Panc1 (cell line): ENCODE measurements at regions not wholly inside any gene's neighbourhood (a gene's known extent, or its start where the extent isn't known, plus 50 kb on each side); places are given as distances from the start of the nearest gene placed in this dataset.

ENCODE experiments used
- ATAC-seq: fragments of 200-7000 bp; cut with Tn5 transposase; 2 replicates; pipeline ENCODE4 v1.9.1; 2020; ENCODE audit warnings: mild to moderate bottlenecking, moderate library complexity
- BruUV-seq: library from RNA; stranded (reverse); fragments of 400-500 nt; replicated peaks from 2 replicates; lab custom pipeline; 2021; lab: Mats Ljungman, UMichigan
- CTCF ChIA-PET: fragments of 300-600 bp; sonication (Branson Sonifier 250); formaldehyde crosslinking; loops from one replicate; lab custom pipeline; 2022; ENCODE audit warnings: antibody characterized with exemption; lab: Charles Lee
- POLR2A ChIA-PET: fragments of 300-600 bp; sonication (Branson Sonifier 250); formaldehyde crosslinking; loops from one replicate; lab custom pipeline; 2022; ENCODE audit warnings: antibody characterized with exemption; lab: Charles Lee
- DNase-seq: peaks from one replicate; pipeline ENCODE4 v3.0.0-alpha.2; 2010; ENCODE audit warnings: low read depth, low spot score
- H3K27ac ChIP-seq: 2 replicates; pipeline ENCODE4 v1.5.1; 2011; ENCODE audit warnings: mild to moderate bottlenecking, low read length, inconsistent platforms
- H3K27me3 ChIP-seq: fragments of 200-500 bp; sonication (Bioruptor generic); 2 replicates; pipeline ENCODE4 v1.6.0; 2014; ENCODE audit warnings: low read length, inconsistent platforms; ENCODE audit not compliant: control insufficient read depth, insufficient read depth
- H3K36me3 ChIP-seq: fragments of 200-500 bp; sonication (Bioruptor generic); 2 replicates; pipeline ENCODE4 v1.5.1; 2014; ENCODE audit warnings: inconsistent platforms, mild to moderate bottlenecking, low read length, moderate library complexity; ENCODE audit not compliant: control insufficient read depth, insufficient read depth
- H3K4me1 ChIP-seq: 2 replicates; pipeline ENCODE4 v1.5.1; 2011; ENCODE audit warnings: inconsistent platforms, mild to moderate bottlenecking, low read length, moderate library complexity; ENCODE audit not compliant: control insufficient read depth, insufficient read depth
- H3K4me3 ChIP-seq, 2 experiments: 2 replicates each; pipeline ENCODE4 v1.5.1; 2011 to 2012; ENCODE audit warnings: low read depth in 2 of 2, low read length in 2 of 2, mild to moderate bottlenecking in 2 of 2, inconsistent platforms in 1 of 2, moderate library complexity in 1 of 2
- H3K9me3 ChIP-seq: fragments of 200-500 bp; sonication (Bioruptor generic); 2 replicates; pipeline ENCODE4 v1.5.1; 2014; ENCODE audit warnings: low read depth, mild to moderate bottlenecking, inconsistent platforms, low read length, moderate library complexity; ENCODE audit not compliant: control insufficient read depth, insufficient read depth
- POLR2AphosphoS5 ChIP-seq: IDR thresholded peaks from 2 replicates; pipeline ENCODE4 v1.6.1; 2012; ENCODE audit warnings: mild to moderate bottlenecking, low read depth, low read length, moderate library complexity
- SIN3A ChIP-seq: IDR thresholded peaks from 2 replicates; pipeline ENCODE4 v1.6.1; 2012; ENCODE audit warnings: low read depth, mild to moderate bottlenecking, low read length, moderate library complexity, borderline replicate concordance; ENCODE audit not compliant: insufficient read depth
- TCF7L2 ChIP-seq: IDR thresholded peaks from 2 replicates; pipeline ENCODE4 v1.6.1; 2011; ENCODE audit warnings: mild to moderate bottlenecking, low read depth, low read length, inconsistent platforms
- in situ Hi-C: cut with HindIII; loops from 2 replicates; pipeline ENCODE4 v1.10.0; 2016; ENCODE audit warnings: low sequenced_read_pairs, low pct_unique_long_range_greater_than_20kb
- intact Hi-C: fragments of 100-400 bp; cut with micrococcal nuclease; formaldehyde crosslinking; loops from one replicate; pipeline ENCODE4 v1.10.0; 2022; ENCODE audit not compliant: unreplicated experiment
- TF ChIP-seq, protein P1 (sequence below), 2 experiments: IDR thresholded peaks; 2 replicates each; pipeline ENCODE4 v1.6.1; 2011 to 2012; ENCODE audit warnings: low read depth in 2 of 2, control low read depth in 1 of 2, low read length in 1 of 2, mild to moderate bottlenecking in 1 of 2, moderate library complexity in 1 of 2; ENCODE audit not compliant: insufficient read depth in 1 of 2
- TF ChIP-seq, protein P2 (sequence below): fragments of 450-650 bp; IDR thresholded peaks from 2 replicates; pipeline ENCODE4 v1.5.1; 2017; ENCODE audit warnings: mild to moderate bottlenecking

DNA sequence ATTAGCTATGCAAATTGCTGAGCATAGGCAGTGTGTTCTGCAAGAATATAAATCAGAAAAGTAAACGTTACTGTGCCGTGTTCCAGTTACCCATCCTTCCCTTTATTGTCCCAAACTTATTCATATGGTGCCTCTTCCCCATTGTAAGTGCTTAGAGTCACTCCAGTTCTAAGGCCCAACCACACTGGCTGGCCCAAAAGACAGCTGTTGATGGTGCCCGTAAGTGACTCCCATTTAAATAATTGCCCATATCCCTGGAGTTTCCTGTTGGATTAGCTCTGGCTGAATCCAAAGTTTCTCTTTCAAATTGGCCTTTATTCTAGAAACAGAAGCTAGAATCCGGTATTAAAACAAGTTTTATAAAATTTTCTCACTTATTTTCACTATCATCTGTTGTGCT, 400.1 kb upstream of the DDHD1 start:
- Histone ChIP-seq H3K9me3 (no peaks in the 10 kb centered on the region), H3K4me3 (no peak overlapping the region), H3K36me3 (no peaks in the 10 kb centered on the region), H3K27ac (no peak overlapping the region), H3K4me1 (no peaks in the 10 kb centered on the region), H3K27me3 (no peaks in the 10 kb centered on the region)
- intact Hi-C loops (no loop called here), in situ Hi-C loops (no loop called here)
- DNase-seq (no peak), ATAC-seq (no peak)
- no TSS peak for BruUV-seq
- ChIA-PET POLR2A (no interaction called here), CTCF (interaction anchor here (0.5 kb wide), 1 partner anchor 558 kb away, joined by 3 read pairs; no protein-coding TSS in a partner anchor)
- no peak for TF ChIP-seq POLR2AphosphoS5
- no peak for TF ChIP-seq SIN3A
- TF ChIP-seq, protein P1, sequence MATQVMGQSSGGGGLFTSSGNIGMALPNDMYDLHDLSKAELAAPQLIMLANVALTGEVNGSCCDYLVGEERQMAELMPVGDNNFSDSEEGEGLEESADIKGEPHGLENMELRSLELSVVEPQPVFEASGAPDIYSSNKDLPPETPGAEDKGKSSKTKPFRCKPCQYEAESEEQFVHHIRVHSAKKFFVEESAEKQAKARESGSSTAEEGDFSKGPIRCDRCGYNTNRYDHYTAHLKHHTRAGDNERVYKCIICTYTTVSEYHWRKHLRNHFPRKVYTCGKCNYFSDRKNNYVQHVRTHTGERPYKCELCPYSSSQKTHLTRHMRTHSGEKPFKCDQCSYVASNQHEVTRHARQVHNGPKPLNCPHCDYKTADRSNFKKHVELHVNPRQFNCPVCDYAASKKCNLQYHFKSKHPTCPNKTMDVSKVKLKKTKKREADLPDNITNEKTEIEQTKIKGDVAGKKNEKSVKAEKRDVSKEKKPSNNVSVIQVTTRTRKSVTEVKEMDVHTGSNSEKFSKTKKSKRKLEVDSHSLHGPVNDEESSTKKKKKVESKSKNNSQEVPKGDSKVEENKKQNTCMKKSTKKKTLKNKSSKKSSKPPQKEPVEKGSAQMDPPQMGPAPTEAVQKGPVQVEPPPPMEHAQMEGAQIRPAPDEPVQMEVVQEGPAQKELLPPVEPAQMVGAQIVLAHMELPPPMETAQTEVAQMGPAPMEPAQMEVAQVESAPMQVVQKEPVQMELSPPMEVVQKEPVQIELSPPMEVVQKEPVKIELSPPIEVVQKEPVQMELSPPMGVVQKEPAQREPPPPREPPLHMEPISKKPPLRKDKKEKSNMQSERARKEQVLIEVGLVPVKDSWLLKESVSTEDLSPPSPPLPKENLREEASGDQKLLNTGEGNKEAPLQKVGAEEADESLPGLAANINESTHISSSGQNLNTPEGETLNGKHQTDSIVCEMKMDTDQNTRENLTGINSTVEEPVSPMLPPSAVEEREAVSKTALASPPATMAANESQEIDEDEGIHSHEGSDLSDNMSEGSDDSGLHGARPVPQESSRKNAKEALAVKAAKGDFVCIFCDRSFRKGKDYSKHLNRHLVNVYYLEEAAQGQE (IDR thresholded peaks at IDR 0.05; ENCODE audit: insufficient read depth in 1 of 2, low read depth in 2 of 2, low read length in 1 of 2), result no peak
- no peak for TF ChIP-seq TCF7L2
- TF ChIP-seq, protein P2, sequence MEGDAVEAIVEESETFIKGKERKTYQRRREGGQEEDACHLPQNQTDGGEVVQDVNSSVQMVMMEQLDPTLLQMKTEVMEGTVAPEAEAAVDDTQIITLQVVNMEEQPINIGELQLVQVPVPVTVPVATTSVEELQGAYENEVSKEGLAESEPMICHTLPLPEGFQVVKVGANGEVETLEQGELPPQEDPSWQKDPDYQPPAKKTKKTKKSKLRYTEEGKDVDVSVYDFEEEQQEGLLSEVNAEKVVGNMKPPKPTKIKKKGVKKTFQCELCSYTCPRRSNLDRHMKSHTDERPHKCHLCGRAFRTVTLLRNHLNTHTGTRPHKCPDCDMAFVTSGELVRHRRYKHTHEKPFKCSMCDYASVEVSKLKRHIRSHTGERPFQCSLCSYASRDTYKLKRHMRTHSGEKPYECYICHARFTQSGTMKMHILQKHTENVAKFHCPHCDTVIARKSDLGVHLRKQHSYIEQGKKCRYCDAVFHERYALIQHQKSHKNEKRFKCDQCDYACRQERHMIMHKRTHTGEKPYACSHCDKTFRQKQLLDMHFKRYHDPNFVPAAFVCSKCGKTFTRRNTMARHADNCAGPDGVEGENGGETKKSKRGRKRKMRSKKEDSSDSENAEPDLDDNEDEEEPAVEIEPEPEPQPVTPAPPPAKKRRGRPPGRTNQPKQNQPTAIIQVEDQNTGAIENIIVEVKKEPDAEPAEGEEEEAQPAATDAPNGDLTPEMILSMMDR, result no peak

DNA sequence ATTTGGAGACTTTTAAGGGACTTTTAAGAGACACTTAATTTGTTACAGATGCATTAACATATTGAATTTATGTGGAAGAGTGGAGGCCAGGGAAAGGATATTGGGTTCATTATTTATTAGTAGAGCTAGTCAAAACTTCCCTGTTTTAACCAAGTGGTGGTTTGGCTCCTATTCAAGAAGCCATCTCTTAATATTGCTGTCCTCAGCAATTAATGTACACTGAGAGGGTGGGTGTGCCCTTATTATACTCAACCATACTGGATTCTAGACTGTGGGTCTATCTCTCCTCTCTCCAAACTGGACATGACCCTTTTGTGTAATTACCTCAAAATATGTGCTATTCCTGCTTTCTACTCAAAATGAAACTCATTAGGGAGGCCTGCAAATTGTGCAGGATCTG, 398.7 kb upstream of the DDHD1 start:
- DNase-seq (no peak), ATAC-seq (no peak)
- Histone ChIP-seq H3K9me3 (no peaks in the 10 kb centered on the region), H3K27ac (no peak overlapping the region), H3K4me3 (no peak overlapping the region), H3K27me3 (no peaks in the 10 kb centered on the region), H3K36me3 (no peaks in the 10 kb centered on the region), H3K4me1 (no peaks in the 10 kb centered on the region)
- POLR2A ChIA-PET, result no interaction called here
- no TSS peak for BruUV-seq
- TF ChIP-seq SIN3A, result no peak
- TF ChIP-seq, protein P2, result no peak
- TF ChIP-seq POLR2AphosphoS5, result no peak
- TF ChIP-seq, protein P1 (IDR thresholded peaks at IDR 0.05; ENCODE audit: insufficient read depth in 1 of 2, low read depth in 2 of 2, low read length in 1 of 2), result no peak
- no peak for TF ChIP-seq TCF7L2
- intact Hi-C loops, result no loop called here
- CTCF ChIA-PET, result no interaction called here
- in situ Hi-C loops, result no loop called here
